Loucy (cell line): ENCODE measurements at regions not wholly inside any gene's neighbourhood (a gene's known extent, or its start where the extent isn't known, plus 50 kb on each side); places are given as distances from the start of the nearest gene placed in this dataset.
A peak's percentile ranks its signal among the peaks of the same experiment; 100 is the strongest.

Source experiments
- H2AFZ ChIP-seq: fragments of 200-600 bp; sonication (generic); 2 replicates; pipeline ENCODE4 v1.6.0; 2016; ENCODE audit warnings: antibody characterized with exemption, mild to moderate bottlenecking, low read length, moderate library complexity
- H3F3A ChIP-seq: fragments of 200-600 bp; 2 replicates; pipeline ENCODE4 v1.6.0; 2016; ENCODE audit warnings: antibody characterized with exemption, low read depth, mild to moderate bottlenecking
- H3K27me3 ChIP-seq: fragments of 200-600 bp; sonication (generic); 2 replicates; pipeline ENCODE4 v1.6.1; 2014; ENCODE audit warnings: low read length, mild to moderate bottlenecking; ENCODE audit not compliant: insufficient read depth, poor library complexity, severe bottlenecking
- H3K36me3 ChIP-seq: fragments of 200-600 bp; sonication (generic); 2 replicates; pipeline ENCODE4 v1.6.1; 2016; ENCODE audit warnings: low read length; ENCODE audit not compliant: insufficient read depth
- H3K4me1 ChIP-seq: fragments of 200-600 bp; sonication (generic); 2 replicates; pipeline ENCODE4 v1.5.1; 2014; ENCODE audit warnings: low read length, mild to moderate bottlenecking; ENCODE audit not compliant: insufficient read depth, poor library complexity, severe bottlenecking
- H3K4me2 ChIP-seq: fragments of 200-600 bp; sonication (generic); 2 replicates; pipeline ENCODE4 v1.6.0; 2014; ENCODE audit warnings: antibody characterized with exemption, low read length, low read depth, mild to moderate bottlenecking; ENCODE audit not compliant: poor library complexity, severe bottlenecking
- H3K4me3 ChIP-seq: fragments of 200-600 bp; sonication (generic); 2 replicates; pipeline ENCODE4 v1.5.1; 2014; ENCODE audit warnings: low read length, mild to moderate bottlenecking, mixed read lengths; ENCODE audit not compliant: poor library complexity, severe bottlenecking
- H3K79me2 ChIP-seq: fragments of 200-600 bp; sonication (generic); 2 replicates; pipeline ENCODE4 v1.6.1; 2014; ENCODE audit warnings: low read length; ENCODE audit not compliant: insufficient read depth
- H3K9ac ChIP-seq: fragments of 200-600 bp; sonication (generic); 2 replicates; pipeline ENCODE4 v1.6.0; 2014; ENCODE audit warnings: mild to moderate bottlenecking, low read depth, low read length, moderate library complexity; ENCODE audit not compliant: poor library complexity, severe bottlenecking
- H3K9me2 ChIP-seq: fragments of 200-600 bp; sonication (generic); replicated peaks from 2 replicates; pipeline ENCODE4 v1.6.1; 2016; ENCODE audit warnings: low read depth, low read length, mixed read lengths
- H3K9me3 ChIP-seq: fragments of 200-600 bp; sonication (generic); 2 replicates; pipeline ENCODE4 v1.6.1; 2014; ENCODE audit warnings: mild to moderate bottlenecking, antibody characterized with exemption, low read length, low read depth; ENCODE audit not compliant: insufficient read depth
- H4K20me1 ChIP-seq: fragments of 200-600 bp; sonication (generic); 2 replicates; pipeline ENCODE4 v1.6.0; 2014; ENCODE audit warnings: antibody characterized with exemption, low read length, mild to moderate bottlenecking; ENCODE audit not compliant: insufficient read depth, poor library complexity, severe bottlenecking
- CTCF ChIP-seq: fragments of 200-600 bp; sonication (generic); conservative IDR thresholded peaks from 2 replicates; pipeline ENCODE4 v1.5.1; 2014; ENCODE audit warnings: mild to moderate bottlenecking, antibody characterized with exemption, low read length
- EZH2phosphoT487 ChIP-seq: fragments of 200-600 bp; IDR thresholded peaks from 2 replicates; pipeline ENCODE4 v1.6.1; 2018; ENCODE audit warnings: antibody characterized with exemption, mild to moderate bottlenecking, moderate library complexity, borderline replicate concordance

GRCh38 chr3:151576511-151577137 lies 115.8 kb upstream of the IGSF10 start:
- Histone ChIP-seq H3K27me3 (no peaks in the 10 kb centered on the region), H3K79me2 (no peaks in the 10 kb centered on the region)

GRCh38 chr3:151568184-151568583 lies 107.3 kb upstream of the IGSF10 start:
- no peak overlapping the region for H3K9ac ChIP-seq
- H3K79me2 ChIP-seq, result no peaks in the 10 kb centered on the region
- H4K20me1 ChIP-seq, result no peaks in the 10 kb centered on the region
- H3K4me2 ChIP-seq, result no peak overlapping the region
- H3K4me3 ChIP-seq, result no peak overlapping the region
- peaks cover 4% of the 10 kb centered on the region; the same call in 1 of the 2 replicates for H3F3A ChIP-seq
- H3K9me3 ChIP-seq, result peaks cover 10% of the 10 kb centered on the region; the same call in 1 of the 2 replicates
- no peaks in the 10 kb centered on the region for H3K9me2 ChIP-seq
- H2AFZ ChIP-seq, result no peak overlapping the region
- peaks cover 54% of the 10 kb centered on the region for H3K4me1 ChIP-seq
- no peaks in the 10 kb centered on the region for H3K27me3 ChIP-seq
- TF ChIP-seq EZH2phosphoT487 (no peak), CTCF (no peak)
- H3K36me3 ChIP-seq, result no peaks in the 10 kb centered on the region

More at GRCh38 chr3:151576511-151577137, 115.8 kb upstream of the IGSF10 start:
- H4K20me1 ChIP-seq, result no peaks in the 10 kb centered on the region
- no peaks in the 10 kb centered on the region for H3K9me2 ChIP-seq
- peaks cover 19% of the 10 kb centered on the region for H3K9me3 ChIP-seq
- H3K4me1 ChIP-seq, result peaks cover 10% of the 10 kb centered on the region
- H3K36me3 ChIP-seq, result no peaks in the 10 kb centered on the region
- H3K4me2 ChIP-seq, result no peak overlapping the region
- H3K4me3 ChIP-seq, result no peak overlapping the region
- no peaks in the 10 kb centered on the region for H3F3A ChIP-seq
- H3K9ac ChIP-seq, result no peak overlapping the region
- H2AFZ ChIP-seq, result no peak overlapping the region
- TF ChIP-seq CTCF, result no peak
- no peak for TF ChIP-seq EZH2phosphoT487

GRCh38 chr3:151567477-151567876 lies 106.6 kb upstream of the IGSF10 start:
- H3K4me2 ChIP-seq, result no peak overlapping the region
- no peak overlapping the region for H3K4me3 ChIP-seq
- peaks cover 57% of the 10 kb centered on the region for H3K4me1 ChIP-seq
- peak overlapping the region; percentile 7 for H3K9ac ChIP-seq
- no peaks in the 10 kb centered on the region for H4K20me1 ChIP-seq
- no peaks in the 10 kb centered on the region for H3K9me2 ChIP-seq
- H3F3A ChIP-seq, result peaks cover 4% of the 10 kb centered on the region; the same call in 1 of the 2 replicates
- peak overlapping the region; percentile 35; the same call in 1 of the 2 replicates for H2AFZ ChIP-seq
- H3K79me2 ChIP-seq, result no peaks in the 10 kb centered on the region
- no peaks in the 10 kb centered on the region for H3K27me3 ChIP-seq
- H3K9me3 ChIP-seq, result peaks cover 6% of the 10 kb centered on the region; the same call in 1 of the 2 replicates
- H3K36me3 ChIP-seq, result no peaks in the 10 kb centered on the region
- TF ChIP-seq EZH2phosphoT487 (no peak), CTCF (no peak)
